ENCODE measurements at regions not wholly inside any gene's neighbourhood (a gene's known extent, or its start where the extent isn't known, plus 50 kb on each side); places are given as distances from the start of the nearest gene placed in this dataset.
"Not testable (repeated sequence)": the region's sequence is repeated elsewhere in the genome, so short reads cannot be mapped to it uniquely, and the experiment has no call there.

DNA sequence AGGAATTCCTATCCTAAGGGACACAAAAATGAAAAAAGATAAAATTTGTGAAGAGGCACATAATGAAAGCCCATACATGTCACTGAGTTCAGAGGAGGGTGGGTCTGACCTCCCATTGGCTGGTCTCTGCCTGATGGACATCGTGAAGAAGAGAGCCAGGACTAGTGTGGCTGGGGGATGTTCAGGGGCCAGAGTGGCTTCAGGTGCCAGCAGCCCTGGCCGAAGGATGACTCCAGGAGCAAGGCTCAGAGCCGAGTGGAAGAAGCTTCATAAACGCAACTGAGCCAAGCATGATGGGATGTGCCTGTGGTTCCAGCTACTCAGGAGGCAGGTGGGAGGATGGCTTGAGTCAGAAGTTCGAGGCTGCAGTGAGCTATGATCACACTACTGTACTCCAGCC lies 56.9 kb upstream of the ATP5PO start:
- no peak for DNase-seq (ENCODE audit: low spot score)

DNA sequence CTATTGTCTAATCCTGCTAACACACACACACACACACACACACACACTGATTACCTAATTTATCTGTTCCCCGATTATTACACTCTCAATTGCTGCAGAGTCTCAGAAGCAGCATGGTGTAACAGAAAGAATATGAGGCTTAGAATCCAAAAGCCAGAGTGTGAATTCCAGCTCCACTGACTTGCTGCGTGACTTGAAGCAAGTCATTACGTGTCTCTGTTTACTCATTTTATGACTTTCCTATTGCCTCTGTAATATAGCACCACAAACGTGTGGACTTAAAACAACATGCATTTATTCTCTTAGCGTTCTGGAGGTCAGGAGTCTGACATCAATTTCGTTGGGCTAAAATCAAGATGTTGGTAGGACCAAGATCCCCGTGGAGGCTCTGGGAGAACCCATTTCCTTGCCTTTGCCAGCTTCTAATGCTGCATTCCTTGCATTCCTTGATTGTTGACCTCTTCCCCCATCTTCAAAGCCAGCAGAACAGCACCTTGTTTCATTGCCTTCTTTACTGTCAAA lies 55.9 kb upstream of the ATP5PO start:
- DNase-seq (ENCODE audit: low spot score) = no peak

DNA sequence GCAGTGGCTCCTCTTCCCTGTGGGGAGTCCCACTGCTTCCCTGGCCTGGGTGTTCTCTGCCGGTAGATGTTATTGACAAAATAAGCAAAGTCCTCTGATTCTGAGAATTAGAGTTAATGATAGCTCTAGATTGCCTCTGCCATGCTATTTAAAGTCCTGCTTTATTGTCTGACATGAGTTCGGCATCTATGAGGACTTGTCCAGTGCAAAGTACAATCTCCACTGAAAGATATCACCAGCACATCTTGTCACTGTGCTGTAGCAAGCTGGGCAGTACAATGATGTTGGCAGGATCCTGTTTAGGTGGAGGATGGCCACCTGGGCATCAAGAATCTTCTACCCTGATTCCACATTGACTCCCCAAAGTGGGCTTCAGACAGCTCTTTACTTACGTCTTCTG lies 54.0 kb upstream of the ATP5PO start:
- no peak for DNase-seq (ENCODE audit: low spot score)

GRCh38 chr21:33968995-33969348 lies 53.4 kb upstream of the ATP5PO start:
- DNase-seq (ENCODE audit: low spot score) = no peak

DNA sequence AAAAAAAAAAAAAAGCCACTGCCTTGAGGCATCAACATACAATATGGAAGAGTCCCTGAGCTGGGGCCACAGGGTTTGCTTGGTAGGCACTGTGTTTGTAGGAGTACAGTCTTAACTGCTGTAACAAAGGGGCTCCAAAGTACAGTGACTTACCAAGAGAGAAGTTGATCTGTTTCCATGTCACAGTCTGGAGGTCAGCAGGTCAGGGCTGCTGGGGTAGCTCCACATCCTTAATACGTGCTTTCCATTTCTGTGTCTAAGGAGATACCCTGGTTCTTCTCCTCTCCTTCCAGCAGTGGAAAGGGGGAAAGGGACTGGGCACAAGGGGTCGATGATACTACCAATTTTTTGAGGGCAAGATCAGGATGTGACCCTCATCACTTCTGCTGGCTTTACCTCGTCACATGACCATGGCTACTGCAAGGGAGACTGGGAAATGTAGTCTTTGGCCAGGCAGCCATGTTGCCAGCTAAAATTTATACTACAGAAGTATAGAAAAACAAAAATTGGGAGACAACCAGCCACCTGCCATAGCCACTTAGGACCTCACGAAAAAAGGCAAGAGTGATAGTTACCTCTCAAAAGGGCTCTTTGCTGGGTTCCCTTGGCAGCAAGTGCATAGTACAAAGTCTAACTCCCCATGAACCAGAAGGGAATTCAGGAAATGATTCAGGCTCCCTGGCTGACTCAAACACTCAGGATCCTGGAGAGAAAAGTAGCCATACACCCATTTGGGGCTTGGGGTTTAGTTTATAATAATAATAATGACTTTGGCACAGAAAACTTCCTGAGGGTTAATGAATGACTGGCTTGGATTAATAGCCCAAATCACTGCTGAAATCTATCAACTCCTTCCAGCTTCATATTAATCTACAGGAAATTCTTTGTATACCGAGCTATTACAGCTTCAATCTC lies 52.7 kb upstream of the ATP5PO start:
- DNase-seq (ENCODE audit: low spot score) = no peak

GRCh38 chr21:33967086-33967571 lies 51.5 kb upstream of the ATP5PO start:
- no peak for DNase-seq (ENCODE audit: low spot score)

DNA sequence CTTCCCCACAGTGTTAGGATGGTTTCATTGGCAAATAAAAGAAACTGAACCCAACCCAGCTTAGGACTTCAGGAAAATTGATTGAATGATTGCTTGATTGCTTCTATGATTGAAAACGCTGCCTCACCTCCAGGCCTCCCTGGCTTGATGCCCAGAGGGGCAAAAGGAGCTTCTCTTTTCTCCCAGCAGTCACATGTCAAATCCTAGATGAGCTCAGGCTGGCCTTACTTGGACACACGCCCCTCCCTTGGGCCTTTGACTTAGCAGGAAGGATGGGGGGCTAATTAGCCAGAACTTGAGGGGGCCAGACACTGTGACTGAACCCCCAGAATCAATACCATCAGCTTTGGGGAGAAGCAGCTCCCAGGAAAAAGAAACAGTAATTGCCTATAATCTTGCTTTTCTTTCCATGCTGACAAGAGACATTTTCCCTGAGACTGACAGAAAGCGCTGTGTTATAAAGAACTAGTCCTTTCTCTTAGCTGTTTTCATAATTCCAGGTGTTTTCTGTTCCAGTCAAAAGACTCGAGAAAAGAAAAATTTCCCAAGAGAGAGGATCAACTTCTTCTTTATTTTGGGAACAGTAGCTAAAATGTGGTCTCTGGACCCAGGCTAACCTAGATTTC lies 50.8 kb upstream of the ATP5PO start:
- no peak for DNase-seq (ENCODE audit: low spot score)

DNA sequence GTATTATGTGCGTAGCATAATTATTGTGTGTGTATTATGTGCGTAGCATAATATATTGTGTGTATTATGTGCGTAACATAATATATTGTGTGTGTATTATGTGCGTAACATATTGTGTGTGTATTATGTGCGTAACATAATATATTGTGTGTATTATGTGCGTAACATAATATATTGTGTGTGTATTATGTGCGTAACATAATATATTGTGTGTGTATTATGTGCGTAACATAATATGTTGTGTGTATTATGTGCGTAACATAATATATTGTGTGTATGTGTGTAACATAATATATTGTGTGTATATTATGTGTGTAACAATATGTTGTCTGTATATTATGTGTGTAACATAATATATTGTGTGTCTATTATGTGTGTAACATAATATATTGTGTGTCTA lies 50.1 kb upstream of the ATP5PO start:
- not testable (repeated sequence) for DNase-seq (ENCODE audit: low spot score)
